ENCODE measurements at regions not wholly inside any gene's neighbourhood (a gene's known extent, or its start where the extent isn't known, plus 50 kb on each side); places are given as distances from the start of the nearest gene placed in this dataset.
"Not testable (repeated sequence)": the region's sequence is repeated elsewhere in the genome, so short reads cannot be mapped to it uniquely, and the experiment has no call there.

GRCh38 chr2:52428224-52428623 lies 1339.4 kb upstream of the CHAC2 start:
- no peak for DNase-seq (ENCODE audit: extremely low read depth in 1 of 11, low read depth in 9 of 11, low spot score in 4 of 11)

GRCh38 chr2:52423655-52424054 lies 1343.9 kb upstream of the CHAC2 start:
- DNase-seq (ENCODE audit: extremely low read depth in 1 of 11, low read depth in 9 of 11, low spot score in 4 of 11), result no peak

GRCh38 chr2:52423111-52423510 lies 1344.5 kb upstream of the CHAC2 start:
- DNase-seq (ENCODE audit: extremely low read depth in 1 of 11, low read depth in 9 of 11, low spot score in 4 of 11), result no peak

GRCh38 chr2:52416340-52416739 lies 1351.3 kb upstream of the CHAC2 start:
- no peak for DNase-seq (ENCODE audit: extremely low read depth in 1 of 11, low read depth in 9 of 11, low spot score in 4 of 11)

- DNase-seq (ENCODE audit: extremely low read depth in 1 of 11, low read depth in 9 of 11, low spot score in 4 of 11), result peak in 2 of 11 donors; percentile 5 to 6
These were observed 1352.9 kb upstream of the CHAC2 start for GRCh38 chr2:52414561-52415295.

- DNase-seq (ENCODE audit: extremely low read depth in 1 of 11, low read depth in 9 of 11, low spot score in 4 of 11), result not testable (repeated sequence)
These were observed 1358.1 kb upstream of the CHAC2 start for GRCh38 chr2:52409308-52410118.

GRCh38 chr2:52405980-52406379 lies 1361.6 kb upstream of the CHAC2 start:
- DNase-seq (ENCODE audit: extremely low read depth in 1 of 11, low read depth in 9 of 11, low spot score in 4 of 11), result no peak

GRCh38 chr2:52404866-52405265 lies 1362.7 kb upstream of the CHAC2 start:
- DNase-seq (ENCODE audit: extremely low read depth in 1 of 11, low read depth in 9 of 11, low spot score in 4 of 11), result no peak

- no peak for DNase-seq (ENCODE audit: extremely low read depth in 1 of 11, low read depth in 9 of 11, low spot score in 4 of 11)
These were observed 1363.6 kb upstream of the CHAC2 start for GRCh38 chr2:52404046-52404445.

GRCh38 chr2:52402128-52402527 lies 1365.5 kb upstream of the CHAC2 start:
- no peak for DNase-seq (ENCODE audit: extremely low read depth in 1 of 11, low read depth in 9 of 11, low spot score in 4 of 11)

- no peak for DNase-seq (ENCODE audit: extremely low read depth in 1 of 11, low read depth in 9 of 11, low spot score in 4 of 11)
These were observed 1364.9 kb upstream of the NRXN1 start for GRCh38 chr2:52396836-52397235.

GRCh38 chr2:52395912-52396311 lies 1364.0 kb upstream of the NRXN1 start:
- DNase-seq (ENCODE audit: extremely low read depth in 1 of 11, low read depth in 9 of 11, low spot score in 4 of 11), result no peak

- no peak for DNase-seq (ENCODE audit: extremely low read depth in 1 of 11, low read depth in 9 of 11, low spot score in 4 of 11)
These were observed 1359.7 kb upstream of the NRXN1 start for GRCh38 chr2:52391621-52392020.

- no peak for DNase-seq (ENCODE audit: extremely low read depth in 1 of 11, low read depth in 9 of 11, low spot score in 4 of 11)
These were observed 1358.7 kb upstream of the NRXN1 start for GRCh38 chr2:52390651-52391050.

GRCh38 chr2:52387937-52388590 lies 1356.1 kb upstream of the NRXN1 start:
- DNase-seq (ENCODE audit: extremely low read depth in 1 of 11, low read depth in 9 of 11, low spot score in 4 of 11), result no peak

GRCh38 chr2:52386433-52387030 lies 1354.6 kb upstream of the NRXN1 start:
- no peak for DNase-seq (ENCODE audit: extremely low read depth in 1 of 11, low read depth in 9 of 11, low spot score in 4 of 11)

GRCh38 chr2:52383541-52383940 lies 1351.6 kb upstream of the NRXN1 start:
- DNase-seq (ENCODE audit: extremely low read depth in 1 of 11, low read depth in 9 of 11, low spot score in 4 of 11), result no peak

- no peak for DNase-seq (ENCODE audit: extremely low read depth in 1 of 11, low read depth in 9 of 11, low spot score in 4 of 11)
These were observed 1337.2 kb upstream of the NRXN1 start for GRCh38 chr2:52369178-52369577.

- no peak for DNase-seq (ENCODE audit: extremely low read depth in 1 of 11, low read depth in 9 of 11, low spot score in 4 of 11)
These were observed 1336.2 kb upstream of the NRXN1 start for GRCh38 chr2:52368141-52368540.

GRCh38 chr2:52365946-52366345 lies 1334.0 kb upstream of the NRXN1 start:
- no peak for DNase-seq (ENCODE audit: extremely low read depth in 1 of 11, low read depth in 9 of 11, low spot score in 4 of 11)

Data from renal cortex interstitium (tissue), 11 donors.